Right lobe of liver (tissue), 6 donors: ENCODE measurements at regions not wholly inside any gene's neighbourhood (a gene's known extent, or its start where the extent isn't known, plus 50 kb on each side); places are given as distances from the start of the nearest gene placed in this dataset.

Experiments
- ATAC-seq, 4 donors: fragments of 200-7000 bp; cut with Tn5 transposase; one replicate each; pipeline ENCODE4 v1.9.1; 2020; ENCODE audit warnings: mild to moderate bottlenecking in 4 of 4, moderate library complexity in 4 of 4
- DNase-seq, 3 donors: peaks; one replicate each; pipeline ENCODE4 v3.0.0-alpha.2; 2020
- H3K27ac ChIP-seq, 3 donors: fragments of 200-600 bp; one replicate each; pipeline ENCODE4 v1.8.0; 2022
- H3K27me3 ChIP-seq, 2 donors: fragments of 200-600 bp; one replicate each; pipeline ENCODE4 v1.8.0; 2022
- H3K36me3 ChIP-seq, 4 donors: fragments of 200-600 bp; sonication (generic) in 1 of 4; one replicate each; pipeline versions ENCODE4 v1.5.1 to v1.8.0; 2017 to 2022; ENCODE audit warnings: control low read depth in 1 of 4
- H3K4me1 ChIP-seq, 4 donors: fragments of 200-600 bp; sonication (generic) in 1 of 4; one replicate each; pipeline versions ENCODE4 v1.5.1 to v1.8.0; 2017 to 2022; ENCODE audit warnings: control low read depth in 1 of 4
- H3K4me3 ChIP-seq, 3 donors: fragments of 200-600 bp; one replicate each; pipeline ENCODE4 v1.8.0; 2022
- H3K9me3 ChIP-seq, 4 donors: fragments of 200-600 bp; sonication (generic) in 1 of 4; one replicate each; pipeline versions ENCODE4 v1.5.1 to v1.8.0; 2017 to 2022; ENCODE audit warnings: control low read depth in 1 of 4
- CTCF ChIP-seq, 4 donors: fragments of 200-600 bp in 3 of 4; fragments of 450-650 bp in 1 of 4; IDR thresholded peaks; one replicate each; pipeline versions ENCODE4 v1.5.1 to v1.8.0; 2016 to 2022; ENCODE audit warnings: antibody characterized with exemption in 4 of 4, mild to moderate bottlenecking in 2 of 4
- POLR2A ChIP-seq: fragments of 450-650 bp; IDR thresholded peaks from one replicate; pipeline ENCODE4 v1.6.1; 2017; ENCODE audit warnings: antibody characterized with exemption, mild to moderate bottlenecking
- WGBS: methylation state at CpG from one replicate; pipeline ENCODE4 v1.1.6; 2018; ENCODE audit warnings: low coverage, low lambda C conversion rate; ENCODE audit not compliant: insufficient coverage; ENCODE audit errors: missing lambda C conversion rate; 5-methylcytosine and 5-hydroxymethylcytosine counted together
- intact Hi-C, 2 donors: fragments of 100-400 bp; cut with DNase I; formaldehyde crosslinking; loops; one replicate each; pipeline versions ENCODE4 v1.11.2 to v1.14.1; 2022
- donor health status: DM: no; HTN: yes; CAD: no.
- donor health status: DM: no; HTN: no; CAD: no.
- donor health status: DM: no; HTN: no; CAD: no.
- donor health status: DM: no; HTN: yes; CAD: no.
- donor health status: DM: no; HTN: yes; CAD: no.

- Histone ChIP-seq H3K36me3 (peaks cover 0 to 11% (median 0%) of the 10 kb centered on the region in 4 donors), H3K27me3 (no peaks in the 10 kb centered on the region), H3K4me1 (peaks cover 0 to 4% (median 2%) of the 10 kb centered on the region in 4 donors), H3K9me3 (no peaks in the 10 kb centered on the region), H3K27ac (no peak overlapping the region), H3K4me3 (no peak overlapping the region)
- ATAC-seq: no peak
- intact Hi-C loops: no loop called here
- WGBS: 83% methylated on average over 7 of the region's 7 CpGs
- DNase-seq: no peak
- no peak for TF ChIP-seq CTCF (IDR thresholded peaks at IDR 0.05)
- TF ChIP-seq POLR2A: no peak
Observed at GRCh38 chr3:188979248-188979647, 192.5 kb upstream of the TPRG1 start.

GRCh38 chr3:188979669-188980310 is 192.0 kb upstream of the TPRG1 start:
- H3K27me3 ChIP-seq: no peaks in the 10 kb centered on the region
- H3K36me3 ChIP-seq: peaks cover 0 to 11% (median 0%) of the 10 kb centered on the region in 4 donors
- TF ChIP-seq POLR2A (no peak), CTCF (IDR thresholded peaks at IDR 0.05) (no peak)
- H3K27ac ChIP-seq: no peak overlapping the region
- H3K4me3 ChIP-seq: no peak overlapping the region
- ATAC-seq (peak in 1 of 4 donors; percentile 25), DNase-seq (no peak)
- peaks cover 0 to 4% (median 2%) of the 10 kb centered on the region in 4 donors for H3K4me1 ChIP-seq
- no peaks in the 10 kb centered on the region for H3K9me3 ChIP-seq
- WGBS: 85% methylated on average over 4 of the region's 6 CpGs
- intact Hi-C loops: no loop called here

GRCh38 chr3:188993181-188993580 is 178.6 kb upstream of the TPRG1 start:
- Histone ChIP-seq H3K4me3 (no peak overlapping the region), H3K27ac (no peak overlapping the region), H3K4me1 (no peaks in the 10 kb centered on the region), H3K36me3 (no peaks in the 10 kb centered on the region), H3K9me3 (no peaks in the 10 kb centered on the region), H3K27me3 (no peaks in the 10 kb centered on the region)
- intact Hi-C loops: no loop called here
- 89% methylated on average over 4 of the region's 4 CpGs for WGBS
- ATAC-seq (no peak), DNase-seq (no peak)
- TF ChIP-seq POLR2A: no peak
- TF ChIP-seq CTCF (IDR thresholded peaks at IDR 0.05): no peak

GRCh38 chr3:189001559-189001958 is 170.2 kb upstream of the TPRG1 start:
- Histone ChIP-seq H3K27ac (no peak overlapping the region), H3K9me3 (no peaks in the 10 kb centered on the region), H3K4me1 (peaks cover 0 to 9% (median 3%) of the 10 kb centered on the region in 4 donors), H3K27me3 (no peaks in the 10 kb centered on the region), H3K36me3 (peaks cover 0 to 33% (median 0%) of the 10 kb centered on the region in 4 donors), H3K4me3 (no peak overlapping the region)
- TF ChIP-seq CTCF (IDR thresholded peaks at IDR 0.05) (no peak), POLR2A (no peak)
- ATAC-seq (no peak), DNase-seq (no peak)
- intact Hi-C loops: no loop called here
